ENCODE measurements at regions not wholly inside any gene's neighbourhood (a gene's known extent, or its start where the extent isn't known, plus 50 kb on each side); places are given as distances from the start of the nearest gene placed in this dataset.

GRCh38 chr15:36331531-36332275 lies 247.7 kb upstream of the CDIN1 start:
- DNase-seq (ENCODE audit: low spot score in 2 of 2, unreplicated experiment in 2 of 2), result no peak
- peaks cover 12% of the 10 kb centered on the region for H3K36me3 Mint-ChIP-seq
- H3K4me3 Mint-ChIP-seq, result no peak overlapping the region
- H3K27ac Mint-ChIP-seq, result peak overlapping the region; percentile 90
- TF ChIP-seq, protein P1, sequence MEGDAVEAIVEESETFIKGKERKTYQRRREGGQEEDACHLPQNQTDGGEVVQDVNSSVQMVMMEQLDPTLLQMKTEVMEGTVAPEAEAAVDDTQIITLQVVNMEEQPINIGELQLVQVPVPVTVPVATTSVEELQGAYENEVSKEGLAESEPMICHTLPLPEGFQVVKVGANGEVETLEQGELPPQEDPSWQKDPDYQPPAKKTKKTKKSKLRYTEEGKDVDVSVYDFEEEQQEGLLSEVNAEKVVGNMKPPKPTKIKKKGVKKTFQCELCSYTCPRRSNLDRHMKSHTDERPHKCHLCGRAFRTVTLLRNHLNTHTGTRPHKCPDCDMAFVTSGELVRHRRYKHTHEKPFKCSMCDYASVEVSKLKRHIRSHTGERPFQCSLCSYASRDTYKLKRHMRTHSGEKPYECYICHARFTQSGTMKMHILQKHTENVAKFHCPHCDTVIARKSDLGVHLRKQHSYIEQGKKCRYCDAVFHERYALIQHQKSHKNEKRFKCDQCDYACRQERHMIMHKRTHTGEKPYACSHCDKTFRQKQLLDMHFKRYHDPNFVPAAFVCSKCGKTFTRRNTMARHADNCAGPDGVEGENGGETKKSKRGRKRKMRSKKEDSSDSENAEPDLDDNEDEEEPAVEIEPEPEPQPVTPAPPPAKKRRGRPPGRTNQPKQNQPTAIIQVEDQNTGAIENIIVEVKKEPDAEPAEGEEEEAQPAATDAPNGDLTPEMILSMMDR (IDR thresholded peaks at IDR 0.05; ENCODE audit: unreplicated experiment), result no peak
- peaks cover 26% of the 10 kb centered on the region for H3K4me1 Mint-ChIP-seq
- H3K27me3 Mint-ChIP-seq (ENCODE audit: low read depth), result no peaks in the 10 kb centered on the region
- H3K9me3 Mint-ChIP-seq, result peaks cover 17% of the 10 kb centered on the region

- peak overlapping the region; percentile 75 for H3K27ac Mint-ChIP-seq
- H3K4me1 Mint-ChIP-seq, result peaks cover 26% of the 10 kb centered on the region
- no peaks in the 10 kb centered on the region for H3K27me3 Mint-ChIP-seq (ENCODE audit: low read depth)
- TF ChIP-seq, protein P1 (IDR thresholded peaks at IDR 0.05; ENCODE audit: unreplicated experiment), result no peak
- H3K9me3 Mint-ChIP-seq, result peaks cover 17% of the 10 kb centered on the region
- no peak for DNase-seq (ENCODE audit: low spot score in 2 of 2, unreplicated experiment in 2 of 2)
- H3K36me3 Mint-ChIP-seq, result peaks cover 12% of the 10 kb centered on the region
- H3K4me3 Mint-ChIP-seq, result no peak overlapping the region
Observed at GRCh38 chr15:36332301-36332700, 247.1 kb upstream of the CDIN1 start.

GRCh38 chr15:36332896-36333295 lies 246.5 kb upstream of the CDIN1 start:
- Mint-ChIP-seq H3K4me3 (no peak overlapping the region), H3K27me3 (ENCODE audit: low read depth) (no peaks in the 10 kb centered on the region), H3K27ac (peak overlapping the region; percentile 75), H3K4me1 (peaks cover 26% of the 10 kb centered on the region), H3K9me3 (peaks cover 22% of the 10 kb centered on the region), H3K36me3 (peaks cover 15% of the 10 kb centered on the region)
- DNase-seq (ENCODE audit: low spot score in 2 of 2, unreplicated experiment in 2 of 2), result no peak
- TF ChIP-seq, protein P1 (IDR thresholded peaks at IDR 0.05; ENCODE audit: unreplicated experiment), result no peak

GRCh38 chr15:36334059-36334458 lies 245.4 kb upstream of the CDIN1 start:
- H3K36me3 Mint-ChIP-seq, result peaks cover 19% of the 10 kb centered on the region
- no peaks in the 10 kb centered on the region for H3K27me3 Mint-ChIP-seq (ENCODE audit: low read depth)
- no peak overlapping the region for H3K4me3 Mint-ChIP-seq
- no peak for DNase-seq (ENCODE audit: low spot score in 2 of 2, unreplicated experiment in 2 of 2)
- peak overlapping the region; percentile 86 for H3K27ac Mint-ChIP-seq
- H3K4me1 Mint-ChIP-seq, result peaks cover 26% of the 10 kb centered on the region
- TF ChIP-seq, protein P1 (IDR thresholded peaks at IDR 0.05; ENCODE audit: unreplicated experiment), result no peak
- H3K9me3 Mint-ChIP-seq, result peaks cover 31% of the 10 kb centered on the region

DNA sequence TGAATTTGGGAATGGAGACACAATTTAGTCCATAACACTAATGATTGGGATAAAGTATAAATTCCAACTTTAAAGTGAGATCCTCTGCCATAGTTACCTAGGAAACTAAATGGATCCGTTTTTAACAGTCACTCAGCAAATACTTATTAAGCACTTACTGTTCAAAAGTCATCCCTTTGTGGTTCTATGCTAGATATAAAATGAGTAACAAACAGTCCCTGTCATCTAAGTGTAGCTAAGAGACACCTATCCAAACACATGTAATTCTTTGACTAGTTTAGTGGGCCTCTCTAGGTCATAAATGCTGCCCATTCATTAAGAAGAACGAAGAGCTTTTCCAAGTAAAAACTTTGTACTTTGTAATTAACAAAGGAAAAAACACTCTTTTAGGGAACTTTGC lies 244.2 kb upstream of the CDIN1 start:
- H3K4me3 Mint-ChIP-seq, result no peak overlapping the region
- H3K4me1 Mint-ChIP-seq, result peaks cover 26% of the 10 kb centered on the region
- TF ChIP-seq, protein P1 (IDR thresholded peaks at IDR 0.05; ENCODE audit: unreplicated experiment), result no peak
- no peak for DNase-seq (ENCODE audit: low spot score in 2 of 2, unreplicated experiment in 2 of 2)
- peaks cover 21% of the 10 kb centered on the region for H3K36me3 Mint-ChIP-seq
- H3K9me3 Mint-ChIP-seq, result peaks cover 37% of the 10 kb centered on the region
- H3K27ac Mint-ChIP-seq, result peak overlapping the region; percentile 81
- no peaks in the 10 kb centered on the region for H3K27me3 Mint-ChIP-seq (ENCODE audit: low read depth)

Data from mesothelial cell of epicardium (in vitro differentiated cells).